ENCODE measurements at regions not wholly inside any gene's neighbourhood (a gene's known extent, or its start where the extent isn't known, plus 50 kb on each side); places are given as distances from the start of the nearest gene placed in this dataset.
"Not testable (repeated sequence)": the region's sequence is repeated elsewhere in the genome, so short reads cannot be mapped to it uniquely, and the experiment has no call there.

DNA sequence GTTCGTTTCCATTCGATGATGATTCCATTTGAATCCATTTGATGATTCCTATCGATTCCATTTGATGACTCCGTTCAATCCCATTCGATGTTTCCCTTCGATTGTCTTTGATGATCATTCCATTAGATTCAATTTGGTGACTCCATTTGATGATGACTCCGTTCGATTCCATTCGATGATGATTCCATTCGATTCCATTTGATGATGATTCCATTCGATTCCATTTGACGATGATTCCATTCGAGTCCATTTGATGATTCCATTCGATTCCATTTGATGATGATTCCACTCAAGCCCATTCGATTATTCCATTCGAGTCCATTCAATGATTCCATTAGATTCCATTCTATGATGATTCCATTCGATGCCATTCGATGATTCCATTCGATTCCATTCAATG lies 2730.6 kb downstream of the RPIA start:
- not testable (repeated sequence) for H3K27me3 ChIP-seq

DNA sequence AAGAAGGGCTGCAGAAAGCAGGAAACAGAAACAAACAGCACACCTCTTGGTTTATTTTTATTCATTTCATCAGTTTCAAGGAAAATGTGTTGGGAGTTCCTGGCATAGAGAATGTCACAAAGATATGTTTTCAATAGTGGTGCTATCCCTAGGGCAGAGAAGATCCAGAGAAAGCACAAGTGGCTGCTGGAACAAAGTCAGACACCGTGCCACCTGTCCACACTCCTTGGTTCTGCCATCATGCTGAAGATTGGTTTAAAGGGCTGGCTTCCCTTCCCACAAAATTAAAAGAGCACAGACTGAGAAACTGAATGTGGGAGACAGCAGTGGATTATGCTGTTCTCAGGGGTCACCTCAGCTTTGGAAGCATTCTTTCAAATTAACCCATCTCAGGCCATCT lies 2735.7 kb downstream of the RPIA start:
- H3K27ac ChIP-seq; DNase-seq; H3K36me3 ChIP-seq; H3K27me3 ChIP-seq; H3K4me3 ChIP-seq; intact Hi-C loops (cut with DNase I); ATAC-seq; H3K4me1 ChIP-seq: not testable (repeated sequence)
- peaks cover 0 to 17% of the 10 kb centered on the region in 2 donors for H3K9me3 ChIP-seq

More for the DNA sequence above, 2730.6 kb downstream of the RPIA start:
- H3K36me3 ChIP-seq; H3K4me3 ChIP-seq; H3K4me1 ChIP-seq; DNase-seq; H3K27ac ChIP-seq; intact Hi-C loops (cut with DNase I); ATAC-seq: not testable (repeated sequence)
- peaks cover 0 to 32% of the 10 kb centered on the region in 2 donors for H3K9me3 ChIP-seq

- H3K9me3 ChIP-seq; H3K4me3 ChIP-seq; intact Hi-C loops (cut with DNase I); H3K27ac ChIP-seq; H3K36me3 ChIP-seq; ATAC-seq; H3K4me1 ChIP-seq; DNase-seq: not testable (repeated sequence)
- peaks cover 18 to 57% of the 10 kb centered on the region in 2 donors for H3K27me3 ChIP-seq
Measured at GRCh38 chr2:91441932-91442245, 2750.4 kb downstream of the RPIA start.

- DNase-seq = peak in 2 of 4 donors; percentile 31 to 86
Measured at GRCh38 chr2:91442246-91442905, 2750.9 kb downstream of the RPIA start.

DNA sequence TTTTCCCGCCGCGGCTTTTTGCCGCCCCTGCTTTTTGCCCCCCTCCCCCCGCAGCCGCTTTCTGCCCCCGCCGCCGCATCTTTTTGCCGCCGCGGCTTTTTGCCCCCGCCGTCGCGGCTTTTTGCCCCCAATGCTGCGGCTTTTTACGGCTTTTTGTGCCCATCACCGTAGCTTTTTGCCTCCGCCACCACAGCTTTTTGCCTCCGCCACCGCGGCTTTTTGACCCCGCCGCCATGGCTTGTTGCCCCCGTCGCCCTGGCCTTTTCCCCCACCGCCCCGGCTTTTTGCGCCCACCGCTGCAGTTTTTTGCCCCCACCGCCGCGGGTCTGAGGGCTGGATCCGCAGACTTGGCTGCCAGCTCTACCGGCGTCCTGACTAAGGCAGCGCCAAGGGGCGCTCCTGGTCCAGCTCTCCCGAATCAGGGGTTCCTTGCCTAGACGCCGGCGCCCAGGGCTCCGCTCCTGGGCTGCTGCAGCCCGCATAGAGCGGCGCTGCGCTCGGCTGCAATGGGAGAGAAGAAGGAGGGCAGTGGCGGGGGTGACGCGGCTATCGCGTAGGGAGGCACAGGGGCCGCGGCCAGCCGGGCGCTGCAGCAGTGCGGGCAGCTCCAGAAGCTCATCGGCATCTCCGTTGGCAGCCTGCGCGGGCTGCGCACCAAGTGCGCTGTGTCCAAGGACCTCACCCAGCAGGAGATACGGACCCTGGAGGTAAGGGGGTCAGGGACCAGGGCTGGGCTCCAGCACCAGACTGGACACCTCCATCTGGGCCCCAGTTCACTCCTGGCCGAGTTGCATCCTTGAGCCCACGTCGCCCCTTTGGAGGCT lies 2751.6 kb downstream of the RPIA start:
- peaks cover 18 to 57% of the 10 kb centered on the region in 2 donors for H3K27me3 ChIP-seq
- H3K4me1 ChIP-seq; H3K27ac ChIP-seq; H3K36me3 ChIP-seq; intact Hi-C loops (cut with DNase I); H3K9me3 ChIP-seq: not testable (repeated sequence)
- peak overlapping the region in 1 of 2 donors; percentile 4 for H3K4me3 ChIP-seq
- DNase-seq (peak in 1 of 4 donors; percentile 82), ATAC-seq (peak; percentile 63)

More at GRCh38 chr2:91442246-91442905, 2750.9 kb downstream of the RPIA start:
- Histone ChIP-seq H3K4me3 (peak overlapping the region in 1 of 2 donors; percentile 4), H3K27me3 (peaks cover 18 to 57% of the 10 kb centered on the region in 2 donors), H3K27ac (no peak overlapping the region), H3K4me1 (peaks cover 4 to 9% of the 10 kb centered on the region in 2 donors), H3K9me3 (peaks cover 0 to 2% of the 10 kb centered on the region in 2 donors), H3K36me3 (no peaks in the 10 kb centered on the region)
- intact Hi-C loops (cut with DNase I) = no loop called here
- no peak for TF ChIP-seq CTCF (IDR thresholded peaks at IDR 0.05)
- no peak for ATAC-seq

- H3K36me3 ChIP-seq; H3K4me3 ChIP-seq; H3K9me3 ChIP-seq; ATAC-seq; intact Hi-C loops (cut with DNase I); H3K27ac ChIP-seq; H3K4me1 ChIP-seq: not testable (repeated sequence)
- peaks cover 18 to 57% of the 10 kb centered on the region in 2 donors for H3K27me3 ChIP-seq
- DNase-seq = peak in 1 of 4 donors; percentile 61
Measured at GRCh38 chr2:91443730-91444115, 2752.2 kb downstream of the RPIA start.

- H3K9me3 ChIP-seq; ATAC-seq; H3K36me3 ChIP-seq; intact Hi-C loops (cut with DNase I); DNase-seq; H3K4me3 ChIP-seq; H3K27ac ChIP-seq; H3K4me1 ChIP-seq: not testable (repeated sequence)
- H3K27me3 ChIP-seq = peaks cover 14 to 44% of the 10 kb centered on the region in 2 donors
Measured at GRCh38 chr2:91445705-91446104, 2754.2 kb downstream of the RPIA start.

GRCh38 chr2:91446489-91446888 lies 2755.0 kb downstream of the RPIA start:
- H3K36me3 ChIP-seq; ATAC-seq; H3K27ac ChIP-seq; H3K4me3 ChIP-seq; intact Hi-C loops (cut with DNase I); H3K9me3 ChIP-seq; H3K4me1 ChIP-seq; DNase-seq: not testable (repeated sequence)
- peaks cover 14 to 46% of the 10 kb centered on the region in 2 donors for H3K27me3 ChIP-seq

- H3K36me3 ChIP-seq; H3K4me3 ChIP-seq; H3K4me1 ChIP-seq; H3K27ac ChIP-seq; intact Hi-C loops (cut with DNase I); H3K9me3 ChIP-seq; ATAC-seq: not testable (repeated sequence)
- peak in 1 of 4 donors; percentile 12 for DNase-seq
- H3K27me3 ChIP-seq = peaks cover 14 to 43% of the 10 kb centered on the region in 2 donors
Measured at GRCh38 chr2:91446915-91447314, 2755.4 kb downstream of the RPIA start.

DNA sequence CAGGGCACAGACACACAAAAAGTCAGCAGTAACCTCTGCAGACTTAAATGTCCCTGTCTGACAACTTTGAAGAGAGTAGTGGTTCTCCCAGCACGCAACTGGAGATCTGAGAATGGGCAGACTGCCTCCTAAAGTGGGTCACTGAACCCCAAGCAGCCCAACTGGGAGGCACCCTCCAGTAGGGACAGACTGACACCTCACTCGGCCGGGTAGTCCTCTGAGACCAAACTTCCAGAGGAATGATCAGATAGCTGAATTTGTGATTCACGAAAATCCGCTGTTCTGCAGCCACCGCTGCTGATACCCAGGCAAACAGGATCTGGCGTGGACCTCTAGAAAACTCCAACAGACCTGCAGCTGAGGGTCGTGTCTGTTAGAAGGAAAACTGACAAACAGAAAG lies 2756.0 kb downstream of the RPIA start:
- peak in 1 of 4 donors; percentile 33 for DNase-seq
- H3K36me3 ChIP-seq; ATAC-seq; H3K4me1 ChIP-seq; H3K9me3 ChIP-seq; intact Hi-C loops (cut with DNase I); H3K4me3 ChIP-seq; H3K27ac ChIP-seq: not testable (repeated sequence)
- H3K27me3 ChIP-seq = peaks cover 8 to 37% of the 10 kb centered on the region in 2 donors

GRCh38 chr2:91462292-91462691 lies 2770.8 kb downstream of the RPIA start:
- ATAC-seq; H3K27ac ChIP-seq; H3K4me3 ChIP-seq; intact Hi-C loops (cut with DNase I); H3K9me3 ChIP-seq; H3K36me3 ChIP-seq; H3K4me1 ChIP-seq: not testable (repeated sequence)
- H3K27me3 ChIP-seq = peaks cover 0 to 19% of the 10 kb centered on the region in 2 donors
- peak in 1 of 4 donors; percentile 66 for DNase-seq

DNA sequence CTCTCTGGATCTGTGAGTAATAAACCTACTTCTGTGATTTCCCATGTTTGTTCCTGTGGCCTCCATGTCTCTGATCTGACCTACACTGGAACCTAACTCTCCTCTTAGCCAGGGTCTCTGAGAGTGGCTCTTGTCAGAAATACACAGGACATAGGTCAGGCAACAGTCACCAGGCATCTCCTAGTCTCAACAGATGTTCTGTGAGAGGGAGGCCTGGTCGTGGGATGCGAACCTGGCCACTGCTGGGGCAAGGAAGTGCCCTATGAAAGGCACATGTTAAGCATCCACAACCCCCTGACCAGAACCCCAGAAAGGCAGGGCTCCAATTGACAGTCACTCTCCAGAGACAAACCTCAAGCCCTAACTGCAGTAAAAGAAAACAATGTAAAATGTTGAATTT lies 2771.5 kb downstream of the RPIA start:
- intact Hi-C loops (cut with DNase I); H3K36me3 ChIP-seq; H3K9me3 ChIP-seq; ATAC-seq; H3K4me1 ChIP-seq; H3K4me3 ChIP-seq; H3K27ac ChIP-seq: not testable (repeated sequence)
- H3K27me3 ChIP-seq = peaks cover 0 to 26% of the 10 kb centered on the region in 2 donors
- peak in 1 of 4 donors; percentile 73 for DNase-seq

Data from left lung (tissue), 4 donors.